Effector memory CD4-positive, alpha-beta T cell (primary cell): ENCODE measurements at regions not wholly inside any gene's neighbourhood (a gene's known extent, or its start where the extent isn't known, plus 50 kb on each side); places are given as distances from the start of the nearest gene placed in this dataset.

Experiments
- DNase-seq, 3 donors: peaks; one replicate each; pipeline ENCODE4 v3.0.0-alpha.2; 2020
- H3K27ac ChIP-seq: 2 replicates; pipeline ENCODE4 v1.7.0; 2013; ENCODE audit warnings: mild to moderate bottlenecking, low read length, moderate library complexity; ENCODE audit not compliant: insufficient read depth, poor library complexity, severe bottlenecking
- H3K27me3 ChIP-seq: replicated peaks from 2 replicates; pipeline ENCODE4 v1.7.0; 2013; ENCODE audit warnings: mild to moderate bottlenecking, low read length; ENCODE audit not compliant: insufficient read depth, control insufficient read depth, poor library complexity, severe bottlenecking
- H3K36me3 ChIP-seq: 2 replicates; pipeline ENCODE4 v1.7.0; 2013; ENCODE audit warnings: mild to moderate bottlenecking, low read length, moderate library complexity; ENCODE audit not compliant: control insufficient read depth, insufficient read depth
- H3K4me1 ChIP-seq: 2 replicates; pipeline ENCODE4 v1.7.0; 2013; ENCODE audit warnings: low read length, mild to moderate bottlenecking; ENCODE audit not compliant: control insufficient read depth, insufficient read depth, poor library complexity, severe bottlenecking
- H3K4me3 ChIP-seq: 2 replicates; pipeline ENCODE4 v1.7.0; 2013; ENCODE audit warnings: low read length, low read depth, mild to moderate bottlenecking; ENCODE audit not compliant: insufficient read depth, poor library complexity, severe bottlenecking
- H3K9me3 ChIP-seq: 2 replicates; pipeline ENCODE4 v1.7.0; 2013; ENCODE audit warnings: mild to moderate bottlenecking, low read length, moderate library complexity; ENCODE audit not compliant: control insufficient read depth

- DNase-seq, result no peak
- H3K27ac ChIP-seq, result no peak overlapping the region
- peaks cover 3% of the 10 kb centered on the region for H3K27me3 ChIP-seq
- H3K4me3 ChIP-seq, result no peak overlapping the region
- no peaks in the 10 kb centered on the region for H3K9me3 ChIP-seq
- no peaks in the 10 kb centered on the region for H3K4me1 ChIP-seq
- no peaks in the 10 kb centered on the region for H3K36me3 ChIP-seq
These were observed 109.4 kb upstream of the RCN1 start for GRCh38 chr11:31981457-31981856.

- H3K27ac ChIP-seq, result no peak overlapping the region
- no peaks in the 10 kb centered on the region for H3K4me1 ChIP-seq
- H3K4me3 ChIP-seq, result no peak overlapping the region
- no peaks in the 10 kb centered on the region for H3K9me3 ChIP-seq
- no peaks in the 10 kb centered on the region for H3K27me3 ChIP-seq
- DNase-seq, result no peak
- H3K36me3 ChIP-seq, result no peaks in the 10 kb centered on the region
These were observed 113.5 kb upstream of the RCN1 start for GRCh38 chr11:31977343-31977742.

DNA sequence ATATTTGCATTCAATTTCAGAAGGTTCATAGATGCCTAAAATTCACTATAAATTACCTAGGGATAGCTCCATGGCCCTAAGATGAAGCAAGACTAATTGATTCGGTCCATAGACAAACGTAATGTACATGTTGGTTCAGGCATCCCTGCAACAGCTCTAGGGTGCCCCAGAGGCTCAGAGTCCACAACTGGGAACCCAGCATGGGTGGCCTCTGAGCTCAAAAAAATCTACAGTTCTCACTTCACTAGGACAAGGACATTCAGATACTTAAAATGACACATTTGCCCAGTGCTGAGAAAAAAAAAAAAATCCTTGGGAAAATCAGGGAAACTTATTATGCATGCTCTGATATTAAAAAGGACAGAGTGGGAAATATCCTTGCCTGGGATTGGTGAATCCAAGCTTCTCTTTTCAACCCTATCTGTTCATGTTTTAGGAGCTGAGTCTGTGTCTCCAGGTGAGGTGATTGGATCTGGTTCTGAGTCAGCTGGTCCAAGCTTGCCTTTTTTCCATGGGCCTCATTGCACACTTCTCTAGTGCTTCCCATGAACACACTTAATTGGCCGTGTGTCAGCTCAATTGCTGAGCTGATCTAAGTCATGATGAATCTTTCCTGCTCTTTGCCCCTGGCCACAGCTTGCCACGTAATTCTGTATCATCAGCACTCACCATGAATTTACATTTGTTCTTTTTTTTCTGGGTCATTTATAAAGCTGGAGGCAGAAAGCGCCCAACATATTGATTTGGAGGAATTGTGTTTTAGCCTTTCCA lies 116.3 kb upstream of the RCN1 start:
- no peaks in the 10 kb centered on the region for H3K9me3 ChIP-seq
- no peaks in the 10 kb centered on the region for H3K27me3 ChIP-seq
- H3K4me1 ChIP-seq, result no peaks in the 10 kb centered on the region
- H3K27ac ChIP-seq, result no peak overlapping the region
- DNase-seq, result no peak
- H3K36me3 ChIP-seq, result no peaks in the 10 kb centered on the region
- no peak overlapping the region for H3K4me3 ChIP-seq

DNA sequence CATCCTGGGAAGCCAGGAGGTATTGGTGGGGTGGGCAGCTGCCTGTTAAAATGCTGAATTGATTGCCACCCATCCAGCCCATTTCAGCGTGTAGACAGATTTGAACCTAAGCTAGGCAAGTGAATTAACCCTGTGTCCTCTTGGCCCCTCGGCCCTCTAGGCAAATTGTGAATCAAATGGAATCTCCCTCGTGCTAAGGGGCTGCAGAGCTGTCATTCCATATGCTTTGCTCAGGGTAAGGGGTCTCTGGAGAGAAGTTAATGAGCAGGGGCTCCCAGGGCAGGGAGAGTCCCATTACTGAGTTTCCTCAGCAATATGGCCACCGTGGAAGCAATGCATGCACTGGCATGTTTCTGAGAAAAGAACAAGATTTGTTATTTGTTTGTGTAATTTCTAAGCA lies 117.7 kb upstream of the RCN1 start:
- Histone ChIP-seq H3K27me3 (no peaks in the 10 kb centered on the region), H3K9me3 (no peaks in the 10 kb centered on the region), H3K36me3 (no peaks in the 10 kb centered on the region), H3K27ac (no peak overlapping the region), H3K4me3 (no peak overlapping the region), H3K4me1 (no peaks in the 10 kb centered on the region)
- DNase-seq, result no peak

GRCh38 chr11:31972623-31973022 lies 118.3 kb upstream of the RCN1 start:
- DNase-seq, result no peak

GRCh38 chr11:31969359-31969702 lies 121.5 kb upstream of the RCN1 start:
- H3K36me3 ChIP-seq, result no peaks in the 10 kb centered on the region
- no peaks in the 10 kb centered on the region for H3K4me1 ChIP-seq
- no peak for DNase-seq
- H3K27me3 ChIP-seq, result no peaks in the 10 kb centered on the region
- no peaks in the 10 kb centered on the region for H3K9me3 ChIP-seq
- H3K27ac ChIP-seq, result no peak overlapping the region
- no peak overlapping the region for H3K4me3 ChIP-seq

More at GRCh38 chr11:31972623-31973022, 118.3 kb upstream of the RCN1 start:
- Histone ChIP-seq H3K27ac (no peak overlapping the region), H3K4me3 (no peak overlapping the region), H3K9me3 (no peaks in the 10 kb centered on the region), H3K36me3 (no peaks in the 10 kb centered on the region), H3K4me1 (no peaks in the 10 kb centered on the region), H3K27me3 (no peaks in the 10 kb centered on the region)

DNA sequence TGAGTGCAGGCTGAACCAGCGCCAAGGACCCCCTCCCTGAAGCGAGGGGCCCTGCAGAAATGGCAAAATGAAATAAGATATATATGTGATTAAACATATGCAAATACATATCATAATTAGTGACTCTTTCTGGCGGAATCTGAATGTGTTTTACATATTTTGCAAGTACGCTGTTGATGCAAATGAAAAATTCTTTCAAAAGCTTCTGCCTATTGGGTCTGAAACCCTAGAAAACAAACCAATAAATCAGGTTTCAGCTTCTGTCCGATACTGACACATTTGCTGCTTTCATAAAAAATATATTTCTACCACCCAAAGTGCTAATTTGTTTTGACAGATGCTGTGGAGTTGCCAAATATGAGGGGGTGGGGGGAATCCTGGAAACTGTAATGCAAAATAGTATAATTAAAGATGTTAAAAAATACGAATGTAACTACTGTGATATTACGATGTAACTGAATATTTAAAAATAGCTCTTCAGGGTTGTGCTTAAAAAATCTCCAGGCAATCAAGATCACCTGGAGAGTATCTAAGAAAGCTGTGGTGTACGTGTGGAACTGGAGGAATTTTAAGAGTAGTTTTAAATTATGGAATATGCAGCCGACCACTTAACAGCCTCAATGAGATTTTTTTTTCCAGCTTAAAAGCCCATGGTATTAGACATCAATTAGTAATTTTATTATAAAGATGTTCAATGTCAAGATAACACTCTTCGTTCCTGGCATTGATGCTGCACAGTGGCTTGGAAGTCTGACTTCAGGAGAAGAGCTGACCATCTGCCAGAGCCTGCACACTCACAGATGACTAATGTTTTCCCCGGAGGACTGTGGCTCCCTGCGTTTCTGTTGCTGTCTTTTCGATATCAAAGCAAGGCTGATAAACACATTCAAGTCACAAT lies 122.2 kb upstream of the RCN1 start:
- H3K9me3 ChIP-seq, result no peaks in the 10 kb centered on the region
- H3K27ac ChIP-seq, result no peak overlapping the region
- no peak for DNase-seq
- H3K4me3 ChIP-seq, result no peak overlapping the region
- no peaks in the 10 kb centered on the region for H3K27me3 ChIP-seq
- no peaks in the 10 kb centered on the region for H3K4me1 ChIP-seq
- H3K36me3 ChIP-seq, result no peaks in the 10 kb centered on the region

DNA sequence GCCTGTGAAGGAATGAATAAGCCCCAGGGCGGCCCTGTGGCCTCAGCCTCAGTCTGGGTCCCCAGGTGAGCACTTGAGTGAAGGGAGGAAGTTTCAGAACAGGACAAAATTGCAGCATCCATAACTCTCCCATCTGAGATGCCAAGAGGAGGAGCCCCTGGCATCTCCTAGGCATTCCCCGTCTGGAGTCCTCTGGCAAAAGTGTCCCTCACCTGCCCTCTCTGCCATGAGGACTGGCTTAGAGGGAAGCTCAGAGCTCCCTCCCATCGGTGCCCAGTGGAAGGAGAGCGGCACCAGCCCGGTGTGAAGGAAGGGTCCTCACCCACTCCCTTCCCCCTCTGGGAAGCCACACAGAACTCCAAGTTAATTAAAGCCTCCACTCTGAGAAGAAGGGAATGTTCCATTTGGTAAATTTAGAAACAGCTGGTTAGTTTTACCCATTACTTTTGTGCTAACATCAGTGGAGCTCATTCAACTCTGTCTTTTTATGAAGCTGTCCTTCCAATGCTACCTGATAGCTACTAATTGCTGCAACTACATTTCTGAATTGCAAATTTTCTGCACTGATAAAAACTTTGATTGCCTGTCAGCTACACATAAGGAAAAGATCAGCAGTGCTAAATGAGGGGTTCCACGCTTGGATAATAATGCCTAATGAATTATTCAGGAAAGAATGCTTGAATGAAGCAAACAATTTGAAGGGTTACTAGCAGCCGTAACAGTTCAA lies 123.3 kb upstream of the RCN1 start:
- no peaks in the 10 kb centered on the region for H3K27me3 ChIP-seq
- H3K27ac ChIP-seq, result no peak overlapping the region
- no peak for DNase-seq
- H3K4me3 ChIP-seq, result no peak overlapping the region
- no peaks in the 10 kb centered on the region for H3K9me3 ChIP-seq
- H3K36me3 ChIP-seq, result no peaks in the 10 kb centered on the region
- H3K4me1 ChIP-seq, result no peaks in the 10 kb centered on the region

DNA sequence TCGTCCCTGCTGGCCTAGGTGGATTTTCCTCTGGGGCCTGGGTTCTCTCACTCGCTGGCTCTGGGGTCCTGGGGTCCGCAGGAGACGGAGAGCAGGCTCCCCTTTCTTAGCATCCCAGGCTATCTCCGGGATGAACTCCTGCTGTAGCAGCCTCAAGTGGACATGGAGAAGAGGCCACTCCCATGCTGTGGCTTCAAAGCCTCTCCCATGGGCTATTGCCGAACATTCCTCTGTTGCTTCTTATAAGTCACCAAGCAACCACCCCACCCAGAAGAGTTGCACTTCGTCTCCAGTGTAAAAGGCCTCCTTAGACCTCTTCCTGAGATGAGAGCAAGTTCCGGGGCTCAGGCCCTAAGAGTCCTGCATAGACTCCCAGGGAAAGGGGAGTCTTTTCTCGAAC lies 124.0 kb upstream of the RCN1 start:
- no peak overlapping the region for H3K4me3 ChIP-seq
- no peaks in the 10 kb centered on the region for H3K27me3 ChIP-seq
- H3K27ac ChIP-seq, result no peak overlapping the region
- H3K36me3 ChIP-seq, result no peaks in the 10 kb centered on the region
- no peaks in the 10 kb centered on the region for H3K9me3 ChIP-seq
- DNase-seq, result no peak
- H3K4me1 ChIP-seq, result no peaks in the 10 kb centered on the region

DNA sequence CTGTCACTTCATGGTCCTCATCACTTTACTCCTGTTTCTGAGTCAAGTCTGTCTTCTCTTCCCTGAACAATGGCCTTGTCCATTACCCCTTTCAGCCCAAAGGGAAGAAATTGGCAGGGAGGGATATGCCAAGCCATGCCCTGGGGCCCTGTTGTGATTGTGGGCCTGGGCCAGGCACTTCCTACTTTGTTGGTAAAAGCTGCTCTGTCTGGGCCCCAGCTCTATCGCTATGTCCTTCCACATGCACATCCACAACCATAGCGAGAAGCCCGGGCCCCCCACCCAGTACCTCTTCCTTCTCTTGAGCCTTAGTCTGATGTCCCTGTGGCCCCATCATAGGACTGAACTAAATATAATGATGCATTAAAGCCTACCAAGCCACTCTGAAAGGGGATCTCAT lies 126.7 kb upstream of the RCN1 start:
- Histone ChIP-seq H3K27me3 (no peaks in the 10 kb centered on the region), H3K27ac (no peak overlapping the region), H3K36me3 (no peaks in the 10 kb centered on the region), H3K4me1 (no peaks in the 10 kb centered on the region), H3K9me3 (no peaks in the 10 kb centered on the region), H3K4me3 (no peak overlapping the region)
- DNase-seq, result no peak
